Panc1 (cell line): ENCODE measurements at regions not wholly inside any gene's neighbourhood (a gene's known extent, or its start where the extent isn't known, plus 50 kb on each side); places are given as distances from the start of the nearest gene placed in this dataset.

ENCODE experiments used
- ATAC-seq: fragments of 200-7000 bp; cut with Tn5 transposase; 2 replicates; pipeline ENCODE4 v1.9.1; 2020; ENCODE audit warnings: mild to moderate bottlenecking, moderate library complexity
- BruUV-seq: library from RNA; stranded (reverse); fragments of 400-500 nt; replicated peaks from 2 replicates; lab custom pipeline; 2021; lab: Mats Ljungman, UMichigan
- CTCF ChIA-PET: fragments of 300-600 bp; sonication (Branson Sonifier 250); formaldehyde crosslinking; loops from one replicate; lab custom pipeline; 2022; ENCODE audit warnings: antibody characterized with exemption; lab: Charles Lee
- POLR2A ChIA-PET: fragments of 300-600 bp; sonication (Branson Sonifier 250); formaldehyde crosslinking; loops from one replicate; lab custom pipeline; 2022; ENCODE audit warnings: antibody characterized with exemption; lab: Charles Lee
- DNase-seq: peaks from one replicate; pipeline ENCODE4 v3.0.0-alpha.2; 2010; ENCODE audit warnings: low read depth, low spot score
- H3K27ac ChIP-seq: 2 replicates; pipeline ENCODE4 v1.5.1; 2011; ENCODE audit warnings: mild to moderate bottlenecking, low read length, inconsistent platforms
- H3K27me3 ChIP-seq: fragments of 200-500 bp; sonication (Bioruptor generic); 2 replicates; pipeline ENCODE4 v1.6.0; 2014; ENCODE audit warnings: low read length, inconsistent platforms; ENCODE audit not compliant: control insufficient read depth, insufficient read depth
- H3K36me3 ChIP-seq: fragments of 200-500 bp; sonication (Bioruptor generic); 2 replicates; pipeline ENCODE4 v1.5.1; 2014; ENCODE audit warnings: inconsistent platforms, mild to moderate bottlenecking, low read length, moderate library complexity; ENCODE audit not compliant: control insufficient read depth, insufficient read depth
- H3K4me1 ChIP-seq: 2 replicates; pipeline ENCODE4 v1.5.1; 2011; ENCODE audit warnings: inconsistent platforms, mild to moderate bottlenecking, low read length, moderate library complexity; ENCODE audit not compliant: control insufficient read depth, insufficient read depth
- H3K4me3 ChIP-seq, 2 experiments: 2 replicates each; pipeline ENCODE4 v1.5.1; 2011 to 2012; ENCODE audit warnings: low read depth in 2 of 2, low read length in 2 of 2, mild to moderate bottlenecking in 2 of 2, inconsistent platforms in 1 of 2, moderate library complexity in 1 of 2
- H3K9me3 ChIP-seq: fragments of 200-500 bp; sonication (Bioruptor generic); 2 replicates; pipeline ENCODE4 v1.5.1; 2014; ENCODE audit warnings: low read depth, mild to moderate bottlenecking, inconsistent platforms, low read length, moderate library complexity; ENCODE audit not compliant: control insufficient read depth, insufficient read depth
- POLR2AphosphoS5 ChIP-seq: IDR thresholded peaks from 2 replicates; pipeline ENCODE4 v1.6.1; 2012; ENCODE audit warnings: mild to moderate bottlenecking, low read depth, low read length, moderate library complexity
- SIN3A ChIP-seq: IDR thresholded peaks from 2 replicates; pipeline ENCODE4 v1.6.1; 2012; ENCODE audit warnings: low read depth, mild to moderate bottlenecking, low read length, moderate library complexity, borderline replicate concordance; ENCODE audit not compliant: insufficient read depth
- TCF7L2 ChIP-seq: IDR thresholded peaks from 2 replicates; pipeline ENCODE4 v1.6.1; 2011; ENCODE audit warnings: mild to moderate bottlenecking, low read depth, low read length, inconsistent platforms
- in situ Hi-C: cut with HindIII; loops from 2 replicates; pipeline ENCODE4 v1.10.0; 2016; ENCODE audit warnings: low sequenced_read_pairs, low pct_unique_long_range_greater_than_20kb
- intact Hi-C: fragments of 100-400 bp; cut with micrococcal nuclease; formaldehyde crosslinking; loops from one replicate; pipeline ENCODE4 v1.10.0; 2022; ENCODE audit not compliant: unreplicated experiment
- TF ChIP-seq, protein P1 (sequence below), 2 experiments: IDR thresholded peaks; 2 replicates each; pipeline ENCODE4 v1.6.1; 2011 to 2012; ENCODE audit warnings: low read depth in 2 of 2, control low read depth in 1 of 2, low read length in 1 of 2, mild to moderate bottlenecking in 1 of 2, moderate library complexity in 1 of 2; ENCODE audit not compliant: insufficient read depth in 1 of 2
- TF ChIP-seq, protein P2 (sequence below): fragments of 450-650 bp; IDR thresholded peaks from 2 replicates; pipeline ENCODE4 v1.5.1; 2017; ENCODE audit warnings: mild to moderate bottlenecking

DNA sequence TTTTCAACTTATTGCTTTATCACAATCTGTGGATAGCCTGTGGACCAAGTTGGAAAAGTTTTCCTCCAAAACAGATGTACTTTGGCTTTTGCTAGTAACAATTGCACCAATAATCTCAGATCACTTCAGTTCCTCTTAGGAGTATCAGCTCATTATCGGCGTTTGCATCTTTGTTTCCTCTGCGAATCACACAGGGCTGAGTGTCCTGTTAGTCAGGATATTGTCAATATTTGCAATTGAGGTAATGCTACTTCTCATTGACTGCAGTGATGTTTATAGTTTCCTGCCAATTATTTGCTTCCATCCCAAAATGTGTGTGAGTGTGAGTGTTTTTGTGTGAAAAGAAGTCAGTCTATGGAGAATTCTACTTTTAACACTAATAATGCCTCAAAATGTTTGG is 545.0 kb downstream of the SI start:
- no peaks in the 10 kb centered on the region for H3K4me1 ChIP-seq
- H3K36me3 ChIP-seq: no peaks in the 10 kb centered on the region
- no peak for TF ChIP-seq TCF7L2
- TF ChIP-seq, protein P1, sequence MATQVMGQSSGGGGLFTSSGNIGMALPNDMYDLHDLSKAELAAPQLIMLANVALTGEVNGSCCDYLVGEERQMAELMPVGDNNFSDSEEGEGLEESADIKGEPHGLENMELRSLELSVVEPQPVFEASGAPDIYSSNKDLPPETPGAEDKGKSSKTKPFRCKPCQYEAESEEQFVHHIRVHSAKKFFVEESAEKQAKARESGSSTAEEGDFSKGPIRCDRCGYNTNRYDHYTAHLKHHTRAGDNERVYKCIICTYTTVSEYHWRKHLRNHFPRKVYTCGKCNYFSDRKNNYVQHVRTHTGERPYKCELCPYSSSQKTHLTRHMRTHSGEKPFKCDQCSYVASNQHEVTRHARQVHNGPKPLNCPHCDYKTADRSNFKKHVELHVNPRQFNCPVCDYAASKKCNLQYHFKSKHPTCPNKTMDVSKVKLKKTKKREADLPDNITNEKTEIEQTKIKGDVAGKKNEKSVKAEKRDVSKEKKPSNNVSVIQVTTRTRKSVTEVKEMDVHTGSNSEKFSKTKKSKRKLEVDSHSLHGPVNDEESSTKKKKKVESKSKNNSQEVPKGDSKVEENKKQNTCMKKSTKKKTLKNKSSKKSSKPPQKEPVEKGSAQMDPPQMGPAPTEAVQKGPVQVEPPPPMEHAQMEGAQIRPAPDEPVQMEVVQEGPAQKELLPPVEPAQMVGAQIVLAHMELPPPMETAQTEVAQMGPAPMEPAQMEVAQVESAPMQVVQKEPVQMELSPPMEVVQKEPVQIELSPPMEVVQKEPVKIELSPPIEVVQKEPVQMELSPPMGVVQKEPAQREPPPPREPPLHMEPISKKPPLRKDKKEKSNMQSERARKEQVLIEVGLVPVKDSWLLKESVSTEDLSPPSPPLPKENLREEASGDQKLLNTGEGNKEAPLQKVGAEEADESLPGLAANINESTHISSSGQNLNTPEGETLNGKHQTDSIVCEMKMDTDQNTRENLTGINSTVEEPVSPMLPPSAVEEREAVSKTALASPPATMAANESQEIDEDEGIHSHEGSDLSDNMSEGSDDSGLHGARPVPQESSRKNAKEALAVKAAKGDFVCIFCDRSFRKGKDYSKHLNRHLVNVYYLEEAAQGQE (IDR thresholded peaks at IDR 0.05; ENCODE audit: insufficient read depth in 1 of 2, low read depth in 2 of 2, low read length in 1 of 2): no peak
- TF ChIP-seq POLR2AphosphoS5: no peak
- TF ChIP-seq SIN3A: no peak
- TF ChIP-seq, protein P2, sequence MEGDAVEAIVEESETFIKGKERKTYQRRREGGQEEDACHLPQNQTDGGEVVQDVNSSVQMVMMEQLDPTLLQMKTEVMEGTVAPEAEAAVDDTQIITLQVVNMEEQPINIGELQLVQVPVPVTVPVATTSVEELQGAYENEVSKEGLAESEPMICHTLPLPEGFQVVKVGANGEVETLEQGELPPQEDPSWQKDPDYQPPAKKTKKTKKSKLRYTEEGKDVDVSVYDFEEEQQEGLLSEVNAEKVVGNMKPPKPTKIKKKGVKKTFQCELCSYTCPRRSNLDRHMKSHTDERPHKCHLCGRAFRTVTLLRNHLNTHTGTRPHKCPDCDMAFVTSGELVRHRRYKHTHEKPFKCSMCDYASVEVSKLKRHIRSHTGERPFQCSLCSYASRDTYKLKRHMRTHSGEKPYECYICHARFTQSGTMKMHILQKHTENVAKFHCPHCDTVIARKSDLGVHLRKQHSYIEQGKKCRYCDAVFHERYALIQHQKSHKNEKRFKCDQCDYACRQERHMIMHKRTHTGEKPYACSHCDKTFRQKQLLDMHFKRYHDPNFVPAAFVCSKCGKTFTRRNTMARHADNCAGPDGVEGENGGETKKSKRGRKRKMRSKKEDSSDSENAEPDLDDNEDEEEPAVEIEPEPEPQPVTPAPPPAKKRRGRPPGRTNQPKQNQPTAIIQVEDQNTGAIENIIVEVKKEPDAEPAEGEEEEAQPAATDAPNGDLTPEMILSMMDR: no peak
- no peaks in the 10 kb centered on the region for H3K9me3 ChIP-seq
- POLR2A ChIA-PET: no interaction called here
- BruUV-seq: no TSS peak
- CTCF ChIA-PET: no interaction called here
- intact Hi-C loops: no loop called here
- ATAC-seq (no peak), DNase-seq (no peak)
- in situ Hi-C loops: no loop called here
- H3K27me3 ChIP-seq: no peaks in the 10 kb centered on the region
- no peak overlapping the region for H3K4me3 ChIP-seq
- no peak overlapping the region for H3K27ac ChIP-seq

DNA sequence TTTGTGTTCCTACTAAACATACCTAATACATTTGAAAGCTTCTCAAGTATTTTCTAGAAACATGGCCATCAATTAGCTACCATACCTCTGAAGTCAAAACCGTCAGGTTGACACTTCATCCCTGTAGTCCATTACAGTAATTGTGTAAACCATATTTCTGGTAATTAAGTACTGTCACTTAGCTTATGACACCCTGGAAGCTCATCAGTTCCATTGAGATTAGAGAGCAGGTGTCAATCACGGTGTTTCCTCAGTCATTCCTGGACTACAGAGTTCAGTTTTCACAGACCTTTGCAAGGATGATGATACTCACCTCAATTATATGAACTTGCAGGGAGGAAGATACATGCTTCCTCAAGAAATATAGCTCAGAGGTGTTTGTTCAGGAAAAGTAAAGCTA is 552.0 kb downstream of the SI start:
- DNase-seq: no peak
- ChIA-PET POLR2A (no interaction called here), CTCF (no interaction called here)
- Histone ChIP-seq H3K4me1 (no peaks in the 10 kb centered on the region), H3K9me3 (no peaks in the 10 kb centered on the region), H3K27ac (no peak overlapping the region), H3K4me3 (no peak overlapping the region), H3K36me3 (no peaks in the 10 kb centered on the region), H3K27me3 (no peaks in the 10 kb centered on the region)
- intact Hi-C loops (no loop called here), in situ Hi-C loops (no loop called here)
- no TSS peak for BruUV-seq
- TF ChIP-seq, protein P1 (IDR thresholded peaks at IDR 0.05; ENCODE audit: insufficient read depth in 1 of 2, low read depth in 2 of 2, low read length in 1 of 2): no peak
- TF ChIP-seq SIN3A (no peak), POLR2AphosphoS5 (no peak), TCF7L2 (no peak)
- TF ChIP-seq, protein P2: no peak
- ATAC-seq: no peak
